ENCODE measurements at regions not wholly inside any gene's neighbourhood (a gene's known extent, or its start where the extent isn't known, plus 50 kb on each side); places are given as distances from the start of the nearest gene placed in this dataset.

DNA sequence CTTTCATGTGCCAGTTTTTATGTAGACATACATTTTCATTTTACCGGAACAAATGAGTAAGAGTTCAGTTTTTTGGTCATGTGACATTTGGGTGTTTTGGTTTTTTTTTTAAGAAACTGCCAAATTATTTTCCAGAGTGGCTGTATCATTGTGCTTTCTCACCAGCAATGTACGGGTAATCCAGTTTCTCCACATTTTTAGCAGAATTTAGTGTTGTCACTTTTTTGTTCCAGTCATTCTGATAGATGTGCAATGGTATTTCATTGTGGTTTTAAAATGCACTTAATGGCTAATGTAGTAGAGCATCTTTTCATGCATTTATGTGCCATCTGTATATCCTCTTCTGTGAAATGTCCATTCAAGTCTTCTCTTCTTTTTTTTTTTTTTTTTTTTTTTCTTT, 126.5 kb upstream of the FBXO11 start:
- H3K36me3 Mint-ChIP-seq (ENCODE audit: low read depth): no peaks in the 10 kb centered on the region
- no peak overlapping the region for H3K27ac Mint-ChIP-seq
- no peaks in the 10 kb centered on the region for H3K4me1 Mint-ChIP-seq (ENCODE audit: low read depth)
- TF ChIP-seq, protein P1, sequence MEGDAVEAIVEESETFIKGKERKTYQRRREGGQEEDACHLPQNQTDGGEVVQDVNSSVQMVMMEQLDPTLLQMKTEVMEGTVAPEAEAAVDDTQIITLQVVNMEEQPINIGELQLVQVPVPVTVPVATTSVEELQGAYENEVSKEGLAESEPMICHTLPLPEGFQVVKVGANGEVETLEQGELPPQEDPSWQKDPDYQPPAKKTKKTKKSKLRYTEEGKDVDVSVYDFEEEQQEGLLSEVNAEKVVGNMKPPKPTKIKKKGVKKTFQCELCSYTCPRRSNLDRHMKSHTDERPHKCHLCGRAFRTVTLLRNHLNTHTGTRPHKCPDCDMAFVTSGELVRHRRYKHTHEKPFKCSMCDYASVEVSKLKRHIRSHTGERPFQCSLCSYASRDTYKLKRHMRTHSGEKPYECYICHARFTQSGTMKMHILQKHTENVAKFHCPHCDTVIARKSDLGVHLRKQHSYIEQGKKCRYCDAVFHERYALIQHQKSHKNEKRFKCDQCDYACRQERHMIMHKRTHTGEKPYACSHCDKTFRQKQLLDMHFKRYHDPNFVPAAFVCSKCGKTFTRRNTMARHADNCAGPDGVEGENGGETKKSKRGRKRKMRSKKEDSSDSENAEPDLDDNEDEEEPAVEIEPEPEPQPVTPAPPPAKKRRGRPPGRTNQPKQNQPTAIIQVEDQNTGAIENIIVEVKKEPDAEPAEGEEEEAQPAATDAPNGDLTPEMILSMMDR (IDR thresholded peaks at IDR 0.05): no peak
- H3K9me3 Mint-ChIP-seq: no peaks in the 10 kb centered on the region
- peaks cover 2% of the 10 kb centered on the region for H3K27me3 Mint-ChIP-seq (ENCODE audit: insufficient read depth)
- no peak overlapping the region for H3K4me3 Mint-ChIP-seq
- no peak for DNase-seq

DNA sequence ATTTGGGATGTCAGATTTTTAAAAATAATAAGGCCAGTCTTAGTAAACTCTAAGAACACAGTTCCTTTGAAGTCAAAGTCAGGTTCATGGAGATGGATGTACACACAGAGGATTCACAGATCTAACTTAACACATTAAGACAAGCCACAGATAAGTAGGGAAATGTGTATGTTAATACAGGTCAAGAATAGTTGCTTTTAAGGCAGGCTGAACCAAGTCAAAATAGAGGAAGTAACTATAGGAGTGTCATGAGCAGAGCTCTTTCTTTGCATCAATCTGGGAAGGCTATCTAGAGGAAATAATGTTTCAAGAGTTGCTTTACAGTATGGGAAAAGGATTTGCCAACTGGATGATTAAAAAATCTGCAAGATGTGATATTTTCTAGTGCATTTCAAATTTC, 128.0 kb upstream of the FBXO11 start:
- TF ChIP-seq, protein P1 (IDR thresholded peaks at IDR 0.05): no peak
- H3K36me3 Mint-ChIP-seq (ENCODE audit: low read depth): no peaks in the 10 kb centered on the region

DNA sequence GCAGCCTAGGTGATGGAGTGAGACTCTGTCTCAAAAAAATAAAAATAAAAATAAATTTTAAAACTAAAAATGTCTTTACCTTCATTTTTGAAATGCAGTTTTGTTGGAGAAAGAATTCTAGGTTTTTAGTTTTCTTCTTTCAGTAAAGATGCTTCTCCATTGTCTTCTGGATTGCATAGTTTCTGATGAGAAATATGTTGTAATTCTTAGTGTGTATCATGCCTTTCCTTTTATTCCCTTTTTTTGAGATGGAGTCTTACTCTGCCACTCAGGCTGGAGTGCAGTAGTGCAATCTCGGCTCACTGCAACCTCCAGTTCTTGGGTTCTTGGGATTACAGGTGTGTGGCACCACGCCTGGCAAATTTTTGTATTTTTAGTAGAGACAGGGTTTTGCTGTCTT, 130.0 kb upstream of the FBXO11 start:
- DNase-seq: no peak
- Mint-ChIP-seq H3K4me1 (ENCODE audit: low read depth) (no peaks in the 10 kb centered on the region), H3K36me3 (ENCODE audit: low read depth) (no peaks in the 10 kb centered on the region), H3K4me3 (no peak overlapping the region), H3K9me3 (no peaks in the 10 kb centered on the region), H3K27ac (no peak overlapping the region), H3K27me3 (ENCODE audit: insufficient read depth) (no peaks in the 10 kb centered on the region)
- TF ChIP-seq, protein P1 (IDR thresholded peaks at IDR 0.05): no peak

More for the DNA sequence above, 128.0 kb upstream of the FBXO11 start:
- Mint-ChIP-seq H3K4me3 (no peak overlapping the region), H3K4me1 (ENCODE audit: low read depth) (no peaks in the 10 kb centered on the region), H3K9me3 (no peaks in the 10 kb centered on the region), H3K27ac (no peak overlapping the region), H3K27me3 (ENCODE audit: insufficient read depth) (peaks cover 2% of the 10 kb centered on the region)
- DNase-seq: no peak

DNA sequence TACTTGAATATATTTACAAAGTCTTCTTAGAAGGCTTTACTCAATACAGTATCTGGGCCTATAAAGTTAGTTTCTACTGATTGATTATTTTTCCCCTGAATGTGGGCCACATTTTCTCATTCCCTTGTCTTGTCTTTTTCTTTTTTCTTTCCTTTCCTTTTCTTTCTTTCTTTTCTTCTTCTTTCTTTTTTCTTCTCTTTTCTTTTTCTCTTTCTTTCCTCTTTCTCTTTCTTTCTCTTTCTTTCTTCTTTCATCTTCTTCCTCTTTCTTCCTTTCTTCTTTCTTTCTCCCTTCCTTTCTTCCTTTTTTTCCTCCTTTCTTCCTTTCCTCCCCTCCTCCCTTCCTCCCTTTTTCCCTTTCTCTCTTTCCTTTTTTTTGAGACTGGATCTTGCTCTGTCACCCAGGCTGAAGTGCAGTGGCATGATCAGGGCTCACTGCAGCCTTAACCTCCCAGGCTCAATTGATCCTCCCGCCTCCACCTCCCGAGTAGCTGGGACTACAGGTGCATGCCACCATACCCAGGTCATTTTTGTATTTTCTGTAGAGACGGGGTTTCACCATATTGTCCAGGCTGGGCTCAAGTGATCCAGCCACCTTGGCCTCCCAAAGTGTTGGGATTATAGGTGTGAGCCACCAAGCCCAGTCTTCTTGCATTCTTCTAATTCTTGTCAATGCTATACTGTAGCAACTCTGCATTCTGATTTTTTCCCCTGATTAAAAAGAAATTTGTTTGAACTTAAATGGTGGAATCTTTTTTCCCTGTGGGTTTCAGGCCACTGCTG, 133.1 kb upstream of the FBXO11 start:
- Mint-ChIP-seq H3K4me1 (ENCODE audit: low read depth) (no peaks in the 10 kb centered on the region), H3K27ac (no peak overlapping the region), H3K9me3 (no peaks in the 10 kb centered on the region), H3K36me3 (ENCODE audit: low read depth) (no peaks in the 10 kb centered on the region), H3K4me3 (no peak overlapping the region), H3K27me3 (ENCODE audit: insufficient read depth) (peaks cover 4% of the 10 kb centered on the region; the same call in 1 of the 2 replicates)
- no peak for DNase-seq
- TF ChIP-seq, protein P1 (IDR thresholded peaks at IDR 0.05): no peak

DNA sequence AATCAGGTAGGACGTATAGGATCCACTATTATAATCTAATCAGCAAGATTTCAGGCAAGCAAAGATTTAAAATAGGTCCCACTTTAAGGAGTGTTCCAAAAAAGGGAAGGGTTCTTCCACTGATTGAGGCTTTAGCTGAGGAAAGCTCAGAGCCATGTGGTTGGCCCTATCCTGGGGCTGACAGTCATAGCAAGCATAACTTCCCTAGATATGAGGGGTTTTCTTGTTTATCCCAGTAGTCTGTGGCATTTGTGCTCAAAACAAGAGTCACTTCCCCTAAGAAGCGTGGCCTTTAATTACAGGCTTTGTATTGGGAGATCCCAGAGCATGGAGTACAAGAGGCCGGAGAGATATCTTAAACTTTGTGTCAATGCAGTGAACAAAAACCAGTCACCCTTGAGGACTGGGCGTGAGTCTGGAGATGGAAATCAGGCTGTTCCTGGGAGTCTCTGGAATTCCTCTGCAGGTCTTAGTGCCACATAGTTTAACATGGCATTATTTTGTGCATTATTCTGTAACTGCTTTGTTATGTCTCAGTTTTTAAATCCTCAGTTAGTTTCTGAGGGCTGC, 136.9 kb upstream of the FBXO11 start:
- Mint-ChIP-seq H3K4me1 (ENCODE audit: low read depth) (no peaks in the 10 kb centered on the region), H3K4me3 (no peak overlapping the region), H3K9me3 (no peaks in the 10 kb centered on the region), H3K27me3 (ENCODE audit: insufficient read depth) (peaks cover 6% of the 10 kb centered on the region), H3K36me3 (ENCODE audit: low read depth) (no peaks in the 10 kb centered on the region), H3K27ac (no peak overlapping the region)
- TF ChIP-seq, protein P1 (IDR thresholded peaks at IDR 0.05): no peak
- no peak for DNase-seq

Data from HFFc6 (cell line).